Stimulated activated CD8-positive, alpha-beta memory T cell treated with anti-CD3 and anti-CD28 coated beads, Interleukin-2, amount 100 ng/mL, for 48 hours (primary cell): ENCODE measurements at regions not wholly inside any gene's neighbourhood (a gene's known extent, or its start where the extent isn't known, plus 50 kb on each side); places are given as distances from the start of the nearest gene placed in this dataset.
"Not testable (repeated sequence)": the region's sequence is repeated elsewhere in the genome, so short reads cannot be mapped to it uniquely, and the experiment has no call there.

Experiments
- DNase-seq, 2 donors: peaks; one replicate each; pipeline ENCODE4 v3.0.0-alpha.2; 2020; ENCODE audit warnings: low read depth in 2 of 2

GRCh38 chr4:81816031-81816761 lies 344.5 kb upstream of the RASGEF1B start:
- DNase-seq: no peak

GRCh38 chr4:81814987-81815541 lies 343.4 kb upstream of the RASGEF1B start:
- no peak for DNase-seq

- no peak for DNase-seq
Observed at GRCh38 chr4:81811562-81812293, 340.0 kb upstream of the RASGEF1B start.

- DNase-seq: no peak
Observed at GRCh38 chr4:81808011-81808672, 336.4 kb upstream of the RASGEF1B start.

GRCh38 chr4:81807386-81807785 lies 335.7 kb upstream of the RASGEF1B start:
- DNase-seq: no peak

- no peak for DNase-seq
Observed at GRCh38 chr4:81806485-81806884, 334.8 kb upstream of the RASGEF1B start.

GRCh38 chr4:81804849-81805248 lies 333.1 kb upstream of the RASGEF1B start:
- no peak for DNase-seq

GRCh38 chr4:81802285-81802846 lies 330.7 kb upstream of the RASGEF1B start:
- no peak for DNase-seq

GRCh38 chr4:81799371-81799770 lies 327.7 kb upstream of the RASGEF1B start:
- DNase-seq: no peak

- DNase-seq: no peak
Observed at GRCh38 chr4:81796790-81797528, 325.3 kb upstream of the RASGEF1B start.

GRCh38 chr4:81792521-81792920 lies 320.8 kb upstream of the RASGEF1B start:
- DNase-seq: no peak

GRCh38 chr4:81790477-81790876 lies 318.8 kb upstream of the RASGEF1B start:
- DNase-seq: no peak

- no peak for DNase-seq
Observed at GRCh38 chr4:81789741-81790399, 318.2 kb upstream of the RASGEF1B start.

GRCh38 chr4:81789158-81789557 lies 317.5 kb upstream of the RASGEF1B start:
- DNase-seq: no peak

GRCh38 chr4:81786766-81787165 lies 315.1 kb upstream of the RASGEF1B start:
- DNase-seq: no peak

- DNase-seq: no peak
Observed at GRCh38 chr4:81786063-81786763, 314.5 kb upstream of the RASGEF1B start.

GRCh38 chr4:81785338-81785737 lies 313.6 kb upstream of the RASGEF1B start:
- DNase-seq: no peak

GRCh38 chr4:81783558-81783957 lies 311.9 kb upstream of the RASGEF1B start:
- no peak for DNase-seq

GRCh38 chr4:81781799-81782198 lies 310.1 kb upstream of the RASGEF1B start:
- DNase-seq: no peak

GRCh38 chr4:81777718-81778117 lies 306.0 kb upstream of the RASGEF1B start:
- not testable (repeated sequence) for DNase-seq
